ENCODE measurements at regions not wholly inside any gene's neighbourhood (a gene's known extent, or its start where the extent isn't known, plus 50 kb on each side); places are given as distances from the start of the nearest gene placed in this dataset.

- H3K9me3 ChIP-seq (ENCODE audit: severe bottlenecking) = no peaks in the 10 kb centered on the region
- no peaks in the 10 kb centered on the region for H3K36me3 ChIP-seq
- no peak for TF ChIP-seq CTCF (IDR thresholded peaks at IDR 0.05; ENCODE audit: low read depth, low read length)
- no peak for DNase-seq
- H3K27ac ChIP-seq = no peak overlapping the region
- no peak overlapping the region for H3K4me3 ChIP-seq (ENCODE audit: low read depth, low read length)
- no peaks in the 10 kb centered on the region for H3K27me3 ChIP-seq (ENCODE audit: insufficient read depth, low read depth, severe bottlenecking)
These were observed 2898.7 kb upstream of the PCDH20 start for GRCh38 chr13:64314331-64314730.

GRCh38 chr13:64311948-64312347 lies 2896.3 kb upstream of the PCDH20 start:
- H3K9me3 ChIP-seq (ENCODE audit: severe bottlenecking) = no peaks in the 10 kb centered on the region
- TF ChIP-seq CTCF (IDR thresholded peaks at IDR 0.05; ENCODE audit: low read depth, low read length) = no peak
- no peaks in the 10 kb centered on the region for H3K36me3 ChIP-seq
- no peak overlapping the region for H3K27ac ChIP-seq
- H3K27me3 ChIP-seq (ENCODE audit: insufficient read depth, low read depth, severe bottlenecking) = no peaks in the 10 kb centered on the region
- no peak overlapping the region for H3K4me3 ChIP-seq (ENCODE audit: low read depth, low read length)
- no peak for DNase-seq

- TF ChIP-seq CTCF (IDR thresholded peaks at IDR 0.05; ENCODE audit: low read depth, low read length) = no peak
- H3K36me3 ChIP-seq = no peaks in the 10 kb centered on the region
These were observed 2895.5 kb upstream of the PCDH20 start for GRCh38 chr13:64311112-64311511.

GRCh38 chr13:64305246-64305645 lies 2889.6 kb upstream of the PCDH20 start:
- no peak overlapping the region for H3K4me3 ChIP-seq (ENCODE audit: low read depth, low read length)
- no peak for DNase-seq
- H3K27ac ChIP-seq = no peak overlapping the region
- no peaks in the 10 kb centered on the region for H3K36me3 ChIP-seq
- TF ChIP-seq CTCF (IDR thresholded peaks at IDR 0.05; ENCODE audit: low read depth, low read length) = no peak
- H3K27me3 ChIP-seq (ENCODE audit: insufficient read depth, low read depth, severe bottlenecking) = no peaks in the 10 kb centered on the region
- H3K9me3 ChIP-seq (ENCODE audit: severe bottlenecking) = no peaks in the 10 kb centered on the region

More at GRCh38 chr13:64311112-64311511, 2895.5 kb upstream of the PCDH20 start:
- Histone ChIP-seq H3K27me3 (ENCODE audit: insufficient read depth, low read depth, severe bottlenecking) (no peaks in the 10 kb centered on the region), H3K27ac (no peak overlapping the region), H3K9me3 (ENCODE audit: severe bottlenecking) (no peaks in the 10 kb centered on the region), H3K4me3 (ENCODE audit: low read depth, low read length) (no peak overlapping the region)
- no peak for DNase-seq

- no peaks in the 10 kb centered on the region for H3K36me3 ChIP-seq
- H3K27ac ChIP-seq = no peak overlapping the region
- TF ChIP-seq CTCF (IDR thresholded peaks at IDR 0.05; ENCODE audit: low read depth, low read length) = no peak
- H3K27me3 ChIP-seq (ENCODE audit: insufficient read depth, low read depth, severe bottlenecking) = no peaks in the 10 kb centered on the region
- no peak overlapping the region for H3K4me3 ChIP-seq (ENCODE audit: low read depth, low read length)
- no peak for DNase-seq
- H3K9me3 ChIP-seq (ENCODE audit: severe bottlenecking) = no peaks in the 10 kb centered on the region
These were observed 2884.6 kb upstream of the PCDH20 start for GRCh38 chr13:64300239-64300638.

- no peak for DNase-seq
- TF ChIP-seq CTCF (IDR thresholded peaks at IDR 0.05; ENCODE audit: low read depth, low read length) = no peak
- H3K9me3 ChIP-seq (ENCODE audit: severe bottlenecking) = no peaks in the 10 kb centered on the region
- no peaks in the 10 kb centered on the region for H3K36me3 ChIP-seq
- H3K27me3 ChIP-seq (ENCODE audit: insufficient read depth, low read depth, severe bottlenecking) = no peaks in the 10 kb centered on the region
- no peak overlapping the region for H3K4me3 ChIP-seq (ENCODE audit: low read depth, low read length)
- H3K27ac ChIP-seq = no peak overlapping the region
These were observed 2878.3 kb upstream of the PCDH20 start for GRCh38 chr13:64293923-64294322.
